ENCODE measurements at regions not wholly inside any gene's neighbourhood (a gene's known extent, or its start where the extent isn't known, plus 50 kb on each side); places are given as distances from the start of the nearest gene placed in this dataset.

DNA sequence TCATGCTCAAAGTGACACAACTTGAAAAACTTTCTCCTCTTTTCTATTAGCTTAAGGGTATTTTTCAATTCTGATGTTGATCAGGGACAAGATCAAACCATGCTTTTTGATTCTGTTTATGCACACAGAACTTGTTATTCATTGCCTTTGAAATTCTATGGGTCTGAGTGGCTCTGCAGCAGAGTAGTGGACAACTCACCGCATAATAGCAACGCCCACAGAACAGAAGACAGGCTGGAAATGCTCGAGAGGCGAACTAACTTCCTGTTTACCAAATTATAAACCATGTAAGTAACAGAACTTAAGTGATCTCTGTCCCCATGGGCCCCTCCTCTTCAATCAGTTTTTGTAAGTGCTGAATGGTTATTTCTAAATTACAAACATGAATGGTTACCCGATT, 131.2 kb downstream of the CBLN2 start:
- no peak for DNase-seq
- Histone ChIP-seq H2BK120ac (ENCODE audit: low read depth, low read length) (no peak overlapping the region), H3K4me3 (ENCODE audit: insufficient read depth in 1 of 2, low read depth in 1 of 2, low read length in 2 of 2) (no peak overlapping the region), H2BK12ac (ENCODE audit: low read length in 2 of 2) (no peak overlapping the region), H3K4me1 (ENCODE audit: control insufficient read depth, insufficient read depth, low read depth, low read length) (no peaks in the 10 kb centered on the region), H3K9me3 (ENCODE audit: control insufficient read depth, low read length) (peaks cover 3% of the 10 kb centered on the region), H3K4me2 (ENCODE audit: low read length, poor library complexity, severe bottlenecking) (no peak overlapping the region), H3K4ac (ENCODE audit: low read depth in 1 of 2, low read length in 2 of 2) (no peak overlapping the region), H3K36me3 (ENCODE audit: control insufficient read depth in 1 of 2, insufficient read depth in 2 of 2, low read depth in 1 of 2, low read length in 2 of 2) (no peaks in the 10 kb centered on the region), H3K9ac (ENCODE audit: low read length) (no peak overlapping the region), H2BK5ac (ENCODE audit: low read depth, low read length, poor library complexity, severe bottlenecking) (no peak overlapping the region), H2AK5ac (ENCODE audit: low read length, severe bottlenecking) (no peak overlapping the region), H3K79me1 (replicated peaks; ENCODE audit: low read length, poor library complexity, severe bottlenecking) (no peaks in the 10 kb centered on the region), H4K91ac (ENCODE audit: low read length) (no peak overlapping the region), H2AFZ (ENCODE audit: low read depth, low read length) (no peak overlapping the region), H3K27me3 (ENCODE audit: control insufficient read depth in 1 of 2, insufficient read depth in 1 of 2, low read length in 2 of 2) (no peaks in the 10 kb centered on the region), H3K23ac (ENCODE audit: low read length in 2 of 2) (no peak overlapping the region), H3K18ac (ENCODE audit: low read depth in 1 of 2, low read length in 2 of 2) (no peak overlapping the region), H4K8ac (ENCODE audit: low read length) (no peak overlapping the region), H3K14ac (ENCODE audit: low read length in 2 of 2) (no peak overlapping the region), H2BK15ac (ENCODE audit: low read depth, poor library complexity, severe bottlenecking) (no peak overlapping the region), H3K27ac (ENCODE audit: low read length, poor library complexity, severe bottlenecking) (no peak overlapping the region)
- 70% methylated on average over 3 of the region's 5 CpGs for WGBS

DNA sequence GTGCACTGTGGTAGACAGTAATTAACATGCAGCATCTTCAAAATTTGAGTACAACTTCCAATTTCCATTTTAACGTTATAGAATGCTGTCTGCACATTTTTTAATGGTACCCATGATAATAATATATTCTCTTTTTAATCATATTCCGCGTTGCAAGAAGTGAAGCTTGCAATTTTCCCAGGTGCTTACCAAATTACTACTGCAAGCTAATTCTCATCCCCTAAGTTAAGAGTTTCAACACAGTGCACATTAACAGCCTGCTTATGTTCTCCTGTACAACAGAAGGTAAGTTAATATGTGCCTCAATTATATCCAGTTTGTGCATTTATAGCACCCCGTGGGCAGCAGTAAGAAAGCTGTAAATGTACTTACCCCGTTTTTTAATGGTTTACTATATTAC, 132.9 kb downstream of the CBLN2 start:
- Histone ChIP-seq H3K9ac (ENCODE audit: low read length) (no peak overlapping the region), H2AK5ac (ENCODE audit: low read length, severe bottlenecking) (no peak overlapping the region), H3K27me3 (ENCODE audit: control insufficient read depth in 1 of 2, insufficient read depth in 1 of 2, low read length in 2 of 2) (no peaks in the 10 kb centered on the region), H3K9me3 (ENCODE audit: control insufficient read depth, low read length) (peaks cover 10% of the 10 kb centered on the region), H2BK5ac (ENCODE audit: low read depth, low read length, poor library complexity, severe bottlenecking) (no peak overlapping the region), H3K4ac (ENCODE audit: low read depth in 1 of 2, low read length in 2 of 2) (no peak overlapping the region), H2BK12ac (ENCODE audit: low read length in 2 of 2) (no peak overlapping the region), H2BK120ac (ENCODE audit: low read depth, low read length) (no peak overlapping the region), H3K79me1 (replicated peaks; ENCODE audit: low read length, poor library complexity, severe bottlenecking) (no peaks in the 10 kb centered on the region), H3K4me3 (ENCODE audit: insufficient read depth in 1 of 2, low read depth in 1 of 2, low read length in 2 of 2) (no peak overlapping the region), H3K27ac (ENCODE audit: low read length, poor library complexity, severe bottlenecking) (no peak overlapping the region), H2BK15ac (ENCODE audit: low read depth, poor library complexity, severe bottlenecking) (no peak overlapping the region), H4K8ac (ENCODE audit: low read length) (no peak overlapping the region), H3K18ac (ENCODE audit: low read depth in 1 of 2, low read length in 2 of 2) (no peak overlapping the region), H3K23ac (ENCODE audit: low read length in 2 of 2) (no peak overlapping the region), H2AFZ (ENCODE audit: low read depth, low read length) (no peak overlapping the region), H3K4me2 (ENCODE audit: low read length, poor library complexity, severe bottlenecking) (no peak overlapping the region), H3K4me1 (ENCODE audit: control insufficient read depth, insufficient read depth, low read depth, low read length) (no peaks in the 10 kb centered on the region), H4K91ac (ENCODE audit: low read length) (no peak overlapping the region), H3K14ac (ENCODE audit: low read length in 2 of 2) (no peak overlapping the region), H3K36me3 (ENCODE audit: control insufficient read depth in 1 of 2, insufficient read depth in 2 of 2, low read depth in 1 of 2, low read length in 2 of 2) (no peaks in the 10 kb centered on the region)
- no peak for DNase-seq
- 88% methylated on average over 2 of the region's 5 CpGs for WGBS

DNA sequence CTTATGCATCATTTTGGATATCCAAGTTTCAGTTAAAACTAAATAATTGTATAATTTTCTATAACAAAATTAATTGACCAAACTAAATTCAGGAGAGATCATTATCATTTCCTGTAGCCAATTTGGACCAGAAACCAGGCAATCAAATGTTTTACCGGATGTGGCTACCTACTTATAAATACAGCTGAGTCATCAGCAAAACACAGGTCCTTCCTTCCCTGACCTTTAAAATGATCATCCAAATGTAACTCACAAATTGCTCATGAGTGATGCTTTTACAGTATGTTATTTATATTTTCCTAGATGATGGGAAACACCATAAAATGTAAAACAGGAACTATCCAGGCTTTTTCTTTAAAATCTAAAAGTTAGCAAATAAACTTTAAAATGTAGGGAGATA, 133.7 kb downstream of the CBLN2 start:
- H3K4me3 ChIP-seq (ENCODE audit: insufficient read depth in 1 of 2, low read depth in 1 of 2, low read length in 2 of 2), result no peak overlapping the region
- H3K9me3 ChIP-seq (ENCODE audit: control insufficient read depth, low read length), result peaks cover 13% of the 10 kb centered on the region
- H3K9ac ChIP-seq (ENCODE audit: low read length), result no peak overlapping the region
- no peak overlapping the region for H2AFZ ChIP-seq (ENCODE audit: low read depth, low read length)
- no peak overlapping the region for H4K91ac ChIP-seq (ENCODE audit: low read length)
- H2BK12ac ChIP-seq (ENCODE audit: low read length in 2 of 2), result no peak overlapping the region
- no peak overlapping the region for H3K4me2 ChIP-seq (ENCODE audit: low read length, poor library complexity, severe bottlenecking)
- H3K14ac ChIP-seq (ENCODE audit: low read length in 2 of 2), result no peak overlapping the region
- DNase-seq, result no peak
- no peak overlapping the region for H2BK120ac ChIP-seq (ENCODE audit: low read depth, low read length)
- no peak overlapping the region for H3K23ac ChIP-seq (ENCODE audit: low read length in 2 of 2)
- H3K27ac ChIP-seq (ENCODE audit: low read length, poor library complexity, severe bottlenecking), result no peak overlapping the region
- no peaks in the 10 kb centered on the region for H3K4me1 ChIP-seq (ENCODE audit: control insufficient read depth, insufficient read depth, low read depth, low read length)
- no peak overlapping the region for H2AK5ac ChIP-seq (ENCODE audit: low read length, severe bottlenecking)
- H2BK15ac ChIP-seq (ENCODE audit: low read depth, poor library complexity, severe bottlenecking), result no peak overlapping the region
- H4K8ac ChIP-seq (ENCODE audit: low read length), result no peak overlapping the region
- no peak overlapping the region for H3K4ac ChIP-seq (ENCODE audit: low read depth in 1 of 2, low read length in 2 of 2)
- no peaks in the 10 kb centered on the region for H3K36me3 ChIP-seq (ENCODE audit: control insufficient read depth in 1 of 2, insufficient read depth in 2 of 2, low read depth in 1 of 2, low read length in 2 of 2)
- 91% methylated on average over 1 of the region's 1 CpG for WGBS
- H3K18ac ChIP-seq (ENCODE audit: low read depth in 1 of 2, low read length in 2 of 2), result no peak overlapping the region
- no peak overlapping the region for H2BK5ac ChIP-seq (ENCODE audit: low read depth, low read length, poor library complexity, severe bottlenecking)
- H3K79me1 ChIP-seq (replicated peaks; ENCODE audit: low read length, poor library complexity, severe bottlenecking), result no peaks in the 10 kb centered on the region
- no peaks in the 10 kb centered on the region for H3K27me3 ChIP-seq (ENCODE audit: control insufficient read depth in 1 of 2, insufficient read depth in 1 of 2, low read length in 2 of 2)

DNA sequence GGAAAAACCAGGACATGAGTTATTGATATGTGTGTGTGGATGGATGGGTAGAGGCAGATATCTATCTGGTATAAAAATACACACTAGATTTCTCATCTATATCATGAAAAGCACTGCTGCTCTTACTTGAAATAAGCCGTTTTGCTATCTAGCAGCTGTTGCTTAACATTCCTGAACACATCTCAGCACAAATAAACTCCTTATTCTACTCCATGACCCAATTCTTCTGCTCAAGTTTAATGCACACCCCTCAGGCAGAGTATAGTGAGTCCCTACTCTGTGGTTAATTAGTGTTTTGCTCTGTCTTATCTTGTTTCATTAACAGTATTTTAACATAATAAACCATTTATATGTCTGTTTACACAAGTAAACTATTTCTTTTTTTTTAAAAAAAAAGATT, 134.2 kb downstream of the CBLN2 start:
- H2BK5ac ChIP-seq (ENCODE audit: low read depth, low read length, poor library complexity, severe bottlenecking), result no peak overlapping the region
- DNase-seq, result no peak
- H3K4me3 ChIP-seq (ENCODE audit: insufficient read depth in 1 of 2, low read depth in 1 of 2, low read length in 2 of 2), result no peak overlapping the region
- H3K79me1 ChIP-seq (replicated peaks; ENCODE audit: low read length, poor library complexity, severe bottlenecking), result no peaks in the 10 kb centered on the region
- no peak overlapping the region for H3K23ac ChIP-seq (ENCODE audit: low read length in 2 of 2)
- no peak overlapping the region for H4K91ac ChIP-seq (ENCODE audit: low read length)
- no peak overlapping the region for H2BK120ac ChIP-seq (ENCODE audit: low read depth, low read length)
- H4K8ac ChIP-seq (ENCODE audit: low read length), result no peak overlapping the region
- no peak overlapping the region for H3K9ac ChIP-seq (ENCODE audit: low read length)
- no peak overlapping the region for H3K4me2 ChIP-seq (ENCODE audit: low read length, poor library complexity, severe bottlenecking)
- H3K4me1 ChIP-seq (ENCODE audit: control insufficient read depth, insufficient read depth, low read depth, low read length), result no peaks in the 10 kb centered on the region
- no peak overlapping the region for H3K27ac ChIP-seq (ENCODE audit: low read length, poor library complexity, severe bottlenecking)
- H3K36me3 ChIP-seq (ENCODE audit: control insufficient read depth in 1 of 2, insufficient read depth in 2 of 2, low read depth in 1 of 2, low read length in 2 of 2), result no peaks in the 10 kb centered on the region
- H3K27me3 ChIP-seq (ENCODE audit: control insufficient read depth in 1 of 2, insufficient read depth in 1 of 2, low read length in 2 of 2), result no peaks in the 10 kb centered on the region
- no peak overlapping the region for H2AK5ac ChIP-seq (ENCODE audit: low read length, severe bottlenecking)
- no peak overlapping the region for H2BK15ac ChIP-seq (ENCODE audit: low read depth, poor library complexity, severe bottlenecking)
- H2BK12ac ChIP-seq (ENCODE audit: low read length in 2 of 2), result no peak overlapping the region
- H3K18ac ChIP-seq (ENCODE audit: low read depth in 1 of 2, low read length in 2 of 2), result no peak overlapping the region
- H3K4ac ChIP-seq (ENCODE audit: low read depth in 1 of 2, low read length in 2 of 2), result no peak overlapping the region
- H3K14ac ChIP-seq (ENCODE audit: low read length in 2 of 2), result no peak overlapping the region
- no peak overlapping the region for H2AFZ ChIP-seq (ENCODE audit: low read depth, low read length)
- WGBS, result 0% methylated on average over 1 of the region's 1 CpG
- peaks cover 13% of the 10 kb centered on the region for H3K9me3 ChIP-seq (ENCODE audit: control insufficient read depth, low read length)

All from mesenchymal stem cell (in vitro differentiated cells and primary cell).